Gastroesophageal sphincter (tissue), 4 donors: ENCODE measurements at regions not wholly inside any gene's neighbourhood (a gene's known extent, or its start where the extent isn't known, plus 50 kb on each side); places are given as distances from the start of the nearest gene placed in this dataset.

ENCODE experiments used
- ATAC-seq: fragments of 150-250 bp; one replicate; pipeline ENCODE4 v1.9.1; 2016; ENCODE audit warnings: mild to moderate bottlenecking, moderate library complexity
- H3K27ac ChIP-seq, 4 donors: fragments of 200-600 bp; sonication (generic) in 3 of 4; 1 replicate in 3 of 4; 2 replicates in 1 of 4; pipeline ENCODE4 v1.5.1; 2016 to 2019
- H3K27me3 ChIP-seq: fragments of 200-600 bp; sonication (generic); one replicate; pipeline ENCODE4 v1.5.1; 2019
- H3K36me3 ChIP-seq, 2 donors: fragments of 200-600 bp; sonication (generic); one replicate each; pipeline ENCODE4 v1.5.1; 2019; ENCODE audit warnings: control low read depth in 1 of 2
- H3K4me1 ChIP-seq, 3 donors: fragments of 200-600 bp; sonication (generic); 1 replicate in 2 of 3; 2 replicates in 1 of 3; pipeline ENCODE4 v1.5.1; 2016 to 2019; ENCODE audit warnings: control low read depth in 2 of 3
- H3K4me3 ChIP-seq, 2 donors: fragments of 200-600 bp; sonication (generic); one replicate each; pipeline ENCODE4 v1.5.1; 2019; ENCODE audit warnings: mild to moderate bottlenecking in 1 of 2, moderate library complexity in 1 of 2
- H3K9me3 ChIP-seq, 3 donors: fragments of 200-600 bp; sonication (generic); one replicate each; pipeline ENCODE4 v1.5.1; 2017 to 2019; ENCODE audit warnings: control low read depth in 2 of 3
- CTCF ChIP-seq, 4 experiments: fragments of 200-600 bp in 2 of 4; fragments of 450-650 bp in 2 of 4; sonication (generic) in 1 of 4; IDR thresholded peaks; one replicate each; pipeline ENCODE4 v1.5.1; 2017 to 2019; ENCODE audit warnings: antibody characterized with exemption in 4 of 4, mild to moderate bottlenecking in 2 of 4, moderate library complexity in 2 of 4
- EP300 ChIP-seq: sonication (generic); formaldehyde crosslinking; IDR thresholded peaks from one replicate; pipeline ENCODE4 v1.6.1; 2017; ENCODE audit warnings: antibody characterized with exemption, mild to moderate bottlenecking
- POLR2A ChIP-seq, 2 donors: fragments of 450-650 bp; IDR thresholded peaks; one replicate each; pipeline ENCODE4 v1.6.1; 2017; ENCODE audit warnings: antibody characterized with exemption in 2 of 2, mild to moderate bottlenecking in 2 of 2, moderate library complexity in 1 of 2
- POLR2AphosphoS5 ChIP-seq: sonication (generic); formaldehyde crosslinking; IDR thresholded peaks from one replicate; pipeline ENCODE4 v1.6.1; 2017; ENCODE audit warnings: antibody characterized with exemption
- WGBS, 2 donors: methylation state at CpG; one replicate each; pipeline ENCODE4 v1.1.5; 2018; ENCODE audit warnings: low coverage in 1 of 2; 5-methylcytosine and 5-hydroxymethylcytosine counted together

GRCh38 chr3:88707837-88708236 lies 399.6 kb upstream of the EPHA3 start:
- WGBS, 2 donors: 36 to 44% methylated on average over 1 of the region's 1 CpG
- Histone ChIP-seq H3K9me3 (no peaks in the 10 kb centered on the region), H3K27me3 (no peaks in the 10 kb centered on the region), H3K27ac (no peak overlapping the region), H3K4me1 (no peaks in the 10 kb centered on the region), H3K4me3 (no peak overlapping the region), H3K36me3 (no peaks in the 10 kb centered on the region)
- TF ChIP-seq EP300: no peak
- TF ChIP-seq CTCF (IDR thresholded peaks at IDR 0.05): no peak
- TF ChIP-seq POLR2AphosphoS5: no peak
- no peak for TF ChIP-seq POLR2A (IDR thresholded peaks at IDR 0.05)
- no peak for ATAC-seq

GRCh38 chr3:88712552-88712951 lies 394.9 kb upstream of the EPHA3 start:
- Histone ChIP-seq H3K4me1 (no peaks in the 10 kb centered on the region), H3K27ac (no peak overlapping the region), H3K36me3 (no peaks in the 10 kb centered on the region), H3K27me3 (no peaks in the 10 kb centered on the region), H3K4me3 (no peak overlapping the region), H3K9me3 (no peaks in the 10 kb centered on the region)
- WGBS, 2 donors: 100% methylated on average over 1 of the region's 2 CpGs; no CpG with 5 or more reads in 1 of the 2 donors
- no peak for ATAC-seq
- no peak for TF ChIP-seq CTCF (IDR thresholded peaks at IDR 0.05)
- no peak for TF ChIP-seq POLR2AphosphoS5
- TF ChIP-seq EP300: no peak
- TF ChIP-seq POLR2A (IDR thresholded peaks at IDR 0.05): no peak

- Histone ChIP-seq H3K4me3 (no peak overlapping the region), H3K27ac (no peak overlapping the region), H3K4me1 (no peaks in the 10 kb centered on the region), H3K9me3 (peaks cover 0 to 2% (median 0%) of the 10 kb centered on the region in 3 donors), H3K27me3 (no peaks in the 10 kb centered on the region), H3K36me3 (no peaks in the 10 kb centered on the region)
- WGBS, 2 donors: 100% methylated on average over 2 of the region's 2 CpGs; no CpG with 5 or more reads in 1 of the 2 donors
- TF ChIP-seq POLR2AphosphoS5 (no peak), EP300 (no peak), CTCF (IDR thresholded peaks at IDR 0.05) (no peak), POLR2A (IDR thresholded peaks at IDR 0.05) (no peak)
- ATAC-seq: no peak
Measured at GRCh38 chr3:88713233-88713691, 394.2 kb upstream of the EPHA3 start.

GRCh38 chr3:88725440-88726165 lies 381.8 kb upstream of the EPHA3 start:
- TF ChIP-seq POLR2AphosphoS5 (no peak), EP300 (no peak), POLR2A (IDR thresholded peaks at IDR 0.05) (no peak), CTCF (IDR thresholded peaks at IDR 0.05) (no peak)
- Histone ChIP-seq H3K4me1 (no peaks in the 10 kb centered on the region), H3K36me3 (no peaks in the 10 kb centered on the region), H3K4me3 (no peak overlapping the region), H3K9me3 (peaks cover 0 to 4% (median 0%) of the 10 kb centered on the region in 3 donors), H3K27me3 (no peaks in the 10 kb centered on the region), H3K27ac (no peak overlapping the region)
- 74 to 81% methylated on average over 2 of the region's 2 CpGs for WGBS, 2 donors
- ATAC-seq: no peak

- Histone ChIP-seq H3K36me3 (no peaks in the 10 kb centered on the region), H3K4me1 (no peaks in the 10 kb centered on the region), H3K27ac (no peak overlapping the region), H3K9me3 (no peaks in the 10 kb centered on the region), H3K27me3 (no peaks in the 10 kb centered on the region), H3K4me3 (no peak overlapping the region)
- no peak for ATAC-seq
- WGBS, 2 donors: 84 to 85% methylated on average over 6 to 9 of the region's 9 CpGs
- TF ChIP-seq CTCF (IDR thresholded peaks at IDR 0.05): no peak
- TF ChIP-seq EP300: no peak
- no peak for TF ChIP-seq POLR2A (IDR thresholded peaks at IDR 0.05)
- TF ChIP-seq POLR2AphosphoS5: no peak
Measured at GRCh38 chr3:88732186-88732585, 375.2 kb upstream of the EPHA3 start.
